Glomerular visceral epithelial cell (primary cell): ENCODE measurements at regions not wholly inside any gene's neighbourhood (a gene's known extent, or its start where the extent isn't known, plus 50 kb on each side); places are given as distances from the start of the nearest gene placed in this dataset.
A peak's percentile ranks its signal among the peaks of the same experiment; 100 is the strongest.

ENCODE experiments used
- DNase-seq: peaks from one replicate; pipeline ENCODE4 v3.0.0-alpha.2; 2016; ENCODE audit errors: extremely low spot score

GRCh38 chr5:82399111-82399510 is 121.0 kb upstream of the RPS23 start:
- DNase-seq: no peak

DNA sequence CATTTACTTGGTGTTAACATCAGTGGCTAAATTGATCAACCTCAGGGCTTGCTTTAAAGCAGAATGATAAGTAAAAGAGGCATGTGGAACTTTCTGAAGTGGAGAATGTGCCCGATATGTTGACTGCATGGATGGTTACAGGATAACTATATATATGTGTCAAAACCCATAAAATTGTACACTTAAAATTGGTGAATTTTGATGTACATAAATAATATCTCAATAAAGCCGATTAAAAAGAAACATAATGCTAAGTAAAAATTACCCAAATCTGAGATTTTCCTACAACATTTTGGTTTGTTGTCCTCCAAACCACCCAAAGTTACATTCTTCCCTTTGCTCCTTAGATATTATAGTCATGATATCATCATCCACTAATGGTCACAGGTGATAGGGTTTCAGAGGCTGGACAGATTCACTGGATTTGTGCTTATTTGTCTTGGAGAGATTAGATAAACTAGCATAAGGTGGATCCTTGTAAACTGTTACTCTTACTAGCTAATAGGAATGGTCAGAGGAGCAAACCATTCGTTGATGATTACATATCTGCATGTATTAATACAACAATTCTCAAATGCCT is 119.7 kb upstream of the RPS23 start:
- no peak for DNase-seq

- peak; percentile 97 for DNase-seq
These were observed 118.8 kb upstream of the RPS23 start for GRCh38 chr5:82396871-82397514.

DNA sequence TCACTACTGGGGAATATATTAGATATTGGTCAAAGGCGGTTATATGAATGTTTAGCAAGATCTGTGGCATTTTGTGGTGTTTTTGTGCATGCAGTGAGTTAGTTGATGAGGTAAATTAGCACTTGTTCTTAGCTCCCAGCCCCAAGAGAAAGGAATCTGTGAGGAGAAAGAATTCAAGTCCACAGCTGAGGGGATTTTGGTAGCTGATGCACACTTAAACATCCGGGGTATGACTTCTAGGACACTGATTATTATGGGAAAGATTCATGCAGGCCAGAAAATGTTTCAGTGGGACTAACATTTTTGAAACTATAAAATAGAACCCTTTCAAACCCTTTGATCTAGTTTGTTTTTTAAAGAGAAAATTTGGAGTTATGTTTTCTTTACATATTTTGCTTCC is 118.2 kb upstream of the RPS23 start:
- DNase-seq: no peak

DNA sequence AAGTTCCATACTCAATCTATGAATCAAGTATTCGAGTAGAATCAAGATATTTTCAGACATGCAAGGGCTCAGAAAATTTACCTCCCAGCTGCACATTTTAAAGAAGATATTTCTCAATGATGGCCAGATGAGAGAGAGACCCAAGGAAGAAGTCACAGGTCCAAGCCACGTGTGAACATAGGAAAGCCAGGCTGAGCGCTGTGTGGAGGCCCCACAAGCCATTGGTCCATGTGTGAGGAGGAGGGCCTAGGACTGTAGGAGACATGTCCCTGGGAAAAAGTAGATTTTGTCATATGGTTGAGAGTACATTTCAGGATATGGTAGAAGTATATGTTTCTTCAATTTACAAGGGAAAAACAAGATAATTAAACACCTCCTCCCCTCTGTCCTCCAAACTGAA is 115.8 kb upstream of the RPS23 start:
- DNase-seq: no peak

DNA sequence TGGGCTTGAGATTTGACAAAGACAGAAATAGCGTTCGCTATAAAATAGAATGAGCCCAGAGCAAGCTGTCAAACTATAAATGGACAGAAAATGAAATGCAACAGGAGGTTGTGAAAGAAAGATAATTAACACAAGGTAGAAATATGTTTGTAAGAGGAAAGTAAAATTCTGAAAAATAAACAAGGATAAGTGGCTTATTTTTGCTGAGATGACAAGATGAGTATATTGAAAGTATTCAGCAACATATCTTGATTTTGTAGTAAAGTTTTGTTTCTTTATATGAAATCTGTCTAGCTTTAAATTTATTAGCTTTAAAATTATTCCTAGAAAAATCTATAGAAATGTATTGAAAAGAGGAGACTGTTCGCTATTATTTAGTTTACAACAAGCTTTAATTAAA is 111.9 kb upstream of the RPS23 start:
- no peak for DNase-seq

DNA sequence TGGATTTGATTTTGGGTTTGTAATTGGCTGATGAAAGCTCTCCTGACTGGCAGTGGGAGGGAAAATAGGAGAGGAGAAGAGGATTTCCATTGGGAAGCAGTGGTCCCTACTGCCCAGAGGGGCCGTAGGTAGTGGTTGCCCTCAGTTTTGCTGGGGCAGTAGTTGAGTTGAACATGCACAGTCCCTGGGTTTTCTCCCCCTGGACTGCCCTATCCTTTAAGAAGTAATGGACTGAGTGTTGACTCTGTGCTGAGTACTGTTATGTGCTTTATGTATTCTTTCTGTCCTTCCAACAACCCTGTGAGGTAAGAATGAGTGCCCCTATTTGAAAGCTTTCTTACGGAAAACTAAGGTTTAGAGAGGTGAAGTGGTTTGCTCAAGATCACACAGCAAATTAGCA is 111.2 kb upstream of the RPS23 start:
- no peak for DNase-seq

GRCh38 chr5:82388181-82388580 is 110.0 kb upstream of the RPS23 start:
- DNase-seq: no peak

DNA sequence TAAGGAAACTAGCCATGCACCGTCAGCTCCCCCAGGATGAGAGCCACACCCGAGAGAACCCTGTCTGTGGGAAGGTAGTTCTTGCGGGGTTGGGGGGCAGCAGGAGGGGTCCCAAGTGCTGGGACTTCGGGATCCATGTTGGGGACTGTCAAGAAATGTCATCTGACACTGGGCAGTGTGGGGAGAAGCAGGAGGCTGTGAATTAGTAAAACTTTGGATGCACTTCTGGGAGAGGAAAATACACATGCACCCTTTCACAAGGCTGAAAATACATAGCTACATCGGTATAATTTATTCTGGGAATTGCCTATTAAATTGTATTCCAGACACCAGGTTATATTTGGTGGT is 109.6 kb upstream of the RPS23 start:
- no peak for DNase-seq

GRCh38 chr5:82387001-82387818 is 109.1 kb upstream of the RPS23 start:
- no peak for DNase-seq

DNA sequence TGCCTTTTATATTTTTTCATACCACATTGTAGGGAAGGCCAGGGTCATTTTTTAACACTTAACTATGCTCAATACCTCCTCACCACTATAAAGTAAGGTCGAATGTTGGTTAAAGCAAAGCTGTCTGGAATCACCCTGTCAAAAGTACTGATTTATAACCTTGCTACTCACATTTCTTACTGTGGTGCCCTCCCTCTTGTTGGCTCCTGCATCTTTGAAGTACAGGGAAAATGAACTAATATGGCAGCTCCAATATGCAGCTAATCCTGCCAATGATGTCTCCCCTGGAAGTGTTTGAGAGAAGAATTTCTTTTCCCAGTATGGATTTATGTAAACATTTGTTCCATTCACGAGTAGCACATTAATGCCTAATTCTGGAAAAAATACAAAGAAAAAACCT is 108.4 kb upstream of the RPS23 start:
- no peak for DNase-seq

GRCh38 chr5:82384034-82384750 is 106.0 kb upstream of the RPS23 start:
- no peak for DNase-seq

- no peak for DNase-seq
These were observed 103.4 kb upstream of the RPS23 start for GRCh38 chr5:82381591-82381990.

DNA sequence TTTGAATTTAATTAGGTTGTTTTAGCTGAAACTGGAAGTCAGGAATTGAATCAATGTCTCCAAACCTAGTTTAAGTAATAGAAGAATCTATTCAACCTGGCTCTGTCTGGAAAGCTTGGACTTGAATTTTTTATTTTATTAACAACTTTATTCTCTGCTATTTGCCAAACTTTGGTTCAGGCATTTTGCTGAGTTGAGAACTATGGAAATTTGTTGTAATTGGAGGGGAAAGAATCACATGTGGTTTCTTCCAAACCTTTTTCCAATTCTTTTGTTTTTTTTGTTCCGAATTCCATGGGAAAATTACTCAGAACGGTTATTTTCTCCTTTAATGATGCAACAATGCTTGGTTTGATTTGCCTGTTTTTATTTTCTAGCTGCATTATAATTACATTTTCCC is 98.2 kb upstream of the RPS23 start:
- DNase-seq: no peak

DNA sequence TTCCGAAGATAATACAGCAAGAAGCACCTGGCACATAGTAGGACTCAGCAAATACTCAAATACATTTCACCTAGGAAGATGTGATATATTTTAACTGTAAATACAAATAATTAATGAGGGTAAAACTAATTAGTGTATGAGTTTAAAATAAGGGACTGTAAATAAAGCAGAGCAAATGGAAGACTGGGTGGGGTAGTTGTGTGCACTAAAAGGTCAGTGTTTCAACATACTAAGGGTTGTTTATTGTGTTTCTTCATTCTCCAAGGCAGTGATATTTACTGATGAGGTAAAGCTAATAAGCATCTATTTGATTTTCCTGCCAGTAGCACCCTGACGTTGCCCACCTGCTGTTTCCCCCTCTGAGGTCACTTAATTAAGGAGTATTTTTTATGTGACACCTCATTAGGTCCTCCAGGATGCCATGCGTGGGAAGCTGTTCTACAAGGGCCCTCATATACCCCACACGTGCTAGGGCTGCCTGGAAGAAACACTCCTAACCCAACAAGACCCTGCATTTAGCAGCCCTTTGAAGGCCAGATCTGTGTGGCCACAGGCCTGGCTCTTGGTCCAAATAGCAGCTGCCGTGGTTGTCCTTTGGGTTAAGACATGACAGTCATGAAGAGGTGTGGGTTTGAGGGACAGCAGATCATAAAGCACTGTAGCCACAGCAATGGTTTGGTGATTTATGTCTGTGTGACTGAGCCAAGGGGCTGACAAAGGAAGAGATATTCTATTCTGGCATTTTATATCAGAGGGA is 97.5 kb upstream of the RPS23 start:
- DNase-seq: no peak

DNA sequence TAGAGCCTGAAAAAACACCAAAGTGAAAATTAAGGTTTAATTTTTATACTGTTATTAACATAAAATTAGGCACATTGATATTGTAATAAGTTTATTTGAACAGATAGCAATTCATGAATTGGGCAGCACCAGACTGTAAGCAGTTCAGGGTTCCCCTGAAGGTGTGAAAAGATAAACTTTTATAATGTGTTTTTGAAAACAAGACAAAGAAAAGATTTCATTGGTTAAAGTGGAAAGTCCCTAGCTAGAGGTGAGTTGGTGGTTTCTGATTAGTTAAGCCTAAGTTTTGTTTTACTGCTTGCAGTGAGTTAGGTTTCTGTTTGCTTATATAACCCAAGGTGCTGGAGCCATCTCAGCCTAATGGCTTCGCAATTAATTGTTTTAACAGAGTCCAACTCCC is 96.5 kb upstream of the RPS23 start:
- no peak for DNase-seq

- no peak for DNase-seq
These were observed 89.8 kb upstream of the RPS23 start for GRCh38 chr5:82367930-82368329.

- peak; percentile 79 for DNase-seq
These were observed 87.6 kb upstream of the RPS23 start for GRCh38 chr5:82365744-82366228.

DNA sequence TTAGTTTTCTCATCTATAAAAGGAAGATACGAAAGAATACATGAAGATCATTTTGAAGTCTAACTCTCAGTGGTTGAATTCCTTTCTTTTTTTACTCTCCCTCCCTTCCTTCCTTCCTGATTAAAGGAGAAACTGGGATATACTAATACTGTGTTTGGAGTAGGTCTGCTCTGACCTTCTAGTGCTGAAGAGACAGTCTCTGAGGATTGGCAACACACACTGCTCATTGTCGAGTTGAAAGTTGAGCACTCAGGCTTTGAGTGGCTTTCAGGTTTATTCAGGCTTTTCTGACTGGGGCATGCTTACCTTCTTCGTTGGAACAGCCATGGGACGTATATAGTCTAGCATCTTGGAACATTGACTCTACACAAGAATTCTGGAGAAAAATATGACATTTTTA is 86.9 kb upstream of the RPS23 start:
- no peak for DNase-seq

- DNase-seq: peak; percentile 49
These were observed 86.3 kb upstream of the RPS23 start for GRCh38 chr5:82364497-82364896.

DNA sequence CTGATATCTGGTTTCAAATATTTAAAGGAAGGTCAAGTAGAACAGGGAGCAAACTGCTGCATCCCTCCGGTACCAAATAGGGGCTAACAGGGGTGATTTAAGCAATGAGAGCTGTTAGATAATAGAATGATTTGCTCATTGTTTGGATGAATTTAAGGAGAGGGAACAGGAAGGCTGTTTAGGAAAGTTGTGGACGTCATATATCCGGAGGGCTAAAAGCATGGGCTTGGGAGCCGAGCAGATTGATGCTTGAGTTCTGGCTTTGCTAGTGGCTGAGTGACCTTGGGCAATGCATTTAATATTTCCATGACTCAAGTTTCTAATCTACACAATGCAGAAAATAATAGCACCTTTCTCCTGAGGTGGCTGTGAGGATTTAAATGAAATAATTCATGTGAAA is 85.4 kb upstream of the RPS23 start:
- no peak for DNase-seq

DNA sequence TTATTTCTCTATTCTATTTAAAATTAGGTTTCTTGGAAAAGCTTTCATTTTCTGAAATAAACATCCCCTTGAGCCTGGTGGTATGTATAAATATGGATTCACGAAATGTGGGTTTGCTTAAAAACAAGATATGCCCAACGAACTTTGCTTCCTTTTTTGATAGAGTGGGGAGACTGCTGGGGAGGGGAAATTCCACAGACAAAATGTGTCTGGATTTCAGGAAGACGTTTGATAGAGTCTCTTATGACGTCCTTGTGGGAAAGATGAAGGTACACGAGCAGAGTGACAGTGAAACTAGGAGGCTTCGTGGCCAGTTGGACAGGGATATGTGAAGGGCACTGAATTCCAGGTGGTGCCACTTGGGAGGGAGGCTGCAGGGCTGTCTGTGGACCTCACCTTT is 84.5 kb upstream of the RPS23 start:
- no peak for DNase-seq
